ENCODE measurements at regions not wholly inside any gene's neighbourhood (a gene's known extent, or its start where the extent isn't known, plus 50 kb on each side); places are given as distances from the start of the nearest gene placed in this dataset.

DNA sequence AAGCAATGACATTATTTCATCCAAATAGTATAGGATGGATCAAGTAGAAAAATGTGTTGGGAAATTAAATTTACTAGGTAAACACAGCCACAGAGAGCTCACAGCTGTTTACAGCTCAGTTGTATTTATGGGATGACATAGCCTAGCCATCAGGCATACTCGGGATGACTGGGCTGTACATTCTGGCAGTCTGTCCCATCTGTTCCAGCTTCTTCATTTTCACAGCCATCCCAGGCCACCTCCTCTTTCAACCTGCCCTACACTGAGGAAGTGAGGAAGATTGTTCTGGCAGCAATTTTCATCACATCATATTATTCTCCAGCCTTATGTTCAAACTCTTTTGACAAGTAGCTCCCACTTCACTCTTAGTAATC lies 98.4 kb upstream of the PFN2 start:
- TF ChIP-seq EZH2 (optimal IDR thresholded peaks at IDR 0.05; ENCODE audit: low read depth, low read length) (no peak), EZH2phosphoT487 (IDR thresholded peaks at IDR 0.05; ENCODE audit: low read length) (no peak)
- TF ChIP-seq, protein P1, sequence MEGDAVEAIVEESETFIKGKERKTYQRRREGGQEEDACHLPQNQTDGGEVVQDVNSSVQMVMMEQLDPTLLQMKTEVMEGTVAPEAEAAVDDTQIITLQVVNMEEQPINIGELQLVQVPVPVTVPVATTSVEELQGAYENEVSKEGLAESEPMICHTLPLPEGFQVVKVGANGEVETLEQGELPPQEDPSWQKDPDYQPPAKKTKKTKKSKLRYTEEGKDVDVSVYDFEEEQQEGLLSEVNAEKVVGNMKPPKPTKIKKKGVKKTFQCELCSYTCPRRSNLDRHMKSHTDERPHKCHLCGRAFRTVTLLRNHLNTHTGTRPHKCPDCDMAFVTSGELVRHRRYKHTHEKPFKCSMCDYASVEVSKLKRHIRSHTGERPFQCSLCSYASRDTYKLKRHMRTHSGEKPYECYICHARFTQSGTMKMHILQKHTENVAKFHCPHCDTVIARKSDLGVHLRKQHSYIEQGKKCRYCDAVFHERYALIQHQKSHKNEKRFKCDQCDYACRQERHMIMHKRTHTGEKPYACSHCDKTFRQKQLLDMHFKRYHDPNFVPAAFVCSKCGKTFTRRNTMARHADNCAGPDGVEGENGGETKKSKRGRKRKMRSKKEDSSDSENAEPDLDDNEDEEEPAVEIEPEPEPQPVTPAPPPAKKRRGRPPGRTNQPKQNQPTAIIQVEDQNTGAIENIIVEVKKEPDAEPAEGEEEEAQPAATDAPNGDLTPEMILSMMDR (IDR thresholded peaks at IDR 0.05; ENCODE audit: low read length) = no peak
